ENCODE measurements at regions not wholly inside any gene's neighbourhood (a gene's known extent, or its start where the extent isn't known, plus 50 kb on each side); places are given as distances from the start of the nearest gene placed in this dataset.
A peak's percentile ranks its signal among the peaks of the same experiment; 100 is the strongest.

- DNase-seq (ENCODE audit: low read depth, low spot score): no peak
These were observed 542.0 kb upstream of the TENM3 start for GRCh38 chr4:181701214-181701613.

DNA sequence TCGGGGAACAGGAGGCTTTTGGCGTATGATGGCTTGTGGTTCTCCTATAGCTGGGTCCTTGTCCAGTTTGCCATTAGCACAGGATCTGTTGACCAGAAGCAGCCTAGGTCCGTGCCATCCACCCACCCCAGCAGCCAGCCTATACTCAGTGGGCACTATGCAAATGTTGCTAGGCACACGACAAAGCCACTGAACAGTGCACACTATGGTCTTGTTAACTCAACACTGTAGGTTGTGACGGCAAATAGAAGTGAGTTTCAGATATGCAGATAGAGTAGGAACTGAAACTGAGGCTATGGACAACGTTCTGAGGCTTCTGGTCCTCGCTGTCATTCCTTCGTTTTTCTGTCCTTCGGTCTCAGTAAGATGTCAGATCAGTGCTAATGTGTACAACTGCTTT is 541.3 kb upstream of the TENM3 start:
- no peak for DNase-seq (ENCODE audit: low read depth, low spot score)

GRCh38 chr4:181702864-181703495 is 540.2 kb upstream of the TENM3 start:
- DNase-seq (ENCODE audit: low read depth, low spot score): no peak

DNA sequence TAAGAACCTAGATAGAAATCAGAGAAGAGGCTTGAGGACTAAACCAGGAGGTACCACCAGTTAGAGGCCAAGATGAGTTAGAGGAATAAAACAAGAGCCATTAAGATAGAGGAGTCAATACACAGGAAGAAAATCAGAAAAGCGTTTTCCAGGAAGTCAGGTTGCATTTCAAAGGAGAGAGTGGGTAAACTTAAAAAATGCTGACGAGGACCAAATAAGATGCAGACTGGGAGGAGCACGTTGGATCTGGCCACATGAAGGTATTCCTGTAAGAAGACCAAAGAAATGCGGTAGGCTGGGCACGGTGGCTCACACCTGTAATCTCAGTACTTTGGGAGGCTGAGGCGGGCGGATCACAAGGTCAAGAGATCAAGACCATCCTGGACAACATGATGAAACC is 533.1 kb upstream of the TENM3 start:
- DNase-seq (ENCODE audit: low read depth, low spot score): no peak

GRCh38 chr4:181711387-181711786 is 531.8 kb upstream of the TENM3 start:
- DNase-seq (ENCODE audit: low read depth, low spot score): no peak

- DNase-seq (ENCODE audit: low read depth, low spot score): no peak
These were observed 514.8 kb upstream of the TENM3 start for GRCh38 chr4:181728305-181728966.

- no peak for DNase-seq (ENCODE audit: low read depth, low spot score)
These were observed 511.3 kb upstream of the TENM3 start for GRCh38 chr4:181731900-181732299.

GRCh38 chr4:181737744-181738143 is 505.5 kb upstream of the TENM3 start:
- no peak for DNase-seq (ENCODE audit: low read depth, low spot score)

DNA sequence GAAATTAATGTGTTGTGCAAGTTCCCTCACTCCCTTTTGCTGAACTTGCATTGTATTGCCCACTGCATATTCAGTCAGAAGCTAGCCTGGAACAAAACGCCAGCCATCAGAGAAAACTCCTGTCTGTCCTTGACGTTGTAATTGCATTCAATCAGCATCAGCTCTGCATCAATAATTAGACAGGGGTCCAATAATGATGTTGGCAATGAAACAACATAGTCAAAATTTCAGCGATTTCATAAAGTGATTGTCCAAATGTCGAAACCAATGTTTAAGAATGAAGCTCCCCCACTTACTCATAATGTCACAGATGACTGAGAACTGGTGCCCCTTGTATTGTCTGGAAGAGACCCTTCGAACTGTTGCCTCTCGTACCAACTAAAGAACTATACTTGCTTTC is 504.2 kb upstream of the TENM3 start:
- DNase-seq (ENCODE audit: low read depth, low spot score): no peak

DNA sequence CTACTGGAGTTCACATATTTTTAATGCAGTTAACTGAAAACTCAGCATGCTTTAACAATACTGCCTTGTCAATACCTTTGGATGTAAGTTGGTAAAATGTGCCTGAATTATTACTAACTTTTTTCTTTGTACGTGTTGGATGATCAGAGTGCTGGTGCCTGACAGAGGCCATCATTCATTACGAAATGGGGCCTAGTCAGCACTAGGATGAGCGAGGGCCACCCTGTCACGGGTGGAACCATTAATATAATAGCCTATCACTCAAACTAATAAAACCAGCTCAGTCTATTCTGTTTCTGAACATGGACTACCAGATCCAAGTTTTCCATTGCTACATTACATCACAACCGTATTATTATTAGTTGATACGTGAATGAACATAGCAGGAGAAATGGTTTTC is 501.7 kb upstream of the TENM3 start:
- no peak for DNase-seq (ENCODE audit: low read depth, low spot score)

DNA sequence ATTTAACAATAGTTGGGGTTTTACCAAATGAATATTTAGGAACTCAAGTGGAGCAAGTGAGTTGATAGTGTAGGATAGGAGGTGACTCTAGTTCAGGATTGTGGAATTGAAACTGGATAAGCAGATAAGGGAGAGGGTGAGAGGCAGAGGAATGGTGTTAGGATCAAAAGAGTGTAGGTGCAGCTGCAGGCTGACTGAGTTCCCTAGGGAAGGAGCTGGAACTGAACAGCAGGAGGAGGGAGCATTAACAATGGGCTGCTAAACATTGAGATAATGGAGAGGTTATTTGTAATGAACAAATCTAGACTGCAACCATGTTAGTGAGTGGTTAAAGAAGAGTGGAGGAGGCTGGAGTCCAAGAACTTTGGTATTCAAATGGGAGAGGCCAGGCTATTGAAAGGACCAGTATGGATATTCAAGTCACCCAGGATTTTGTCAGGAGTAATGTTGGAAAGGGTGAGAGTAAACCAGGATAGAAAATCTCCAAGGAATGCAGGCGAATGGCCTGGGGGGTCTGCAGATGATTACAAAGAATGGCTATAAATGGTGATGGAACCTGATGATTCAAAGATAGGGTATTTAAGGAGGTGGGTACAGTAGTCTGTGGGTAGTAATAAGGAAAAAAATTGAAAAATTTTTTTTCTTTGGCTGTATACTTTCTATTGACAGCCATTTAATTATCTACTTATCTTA is 497.1 kb upstream of the TENM3 start:
- DNase-seq (ENCODE audit: low read depth, low spot score): no peak

DNA sequence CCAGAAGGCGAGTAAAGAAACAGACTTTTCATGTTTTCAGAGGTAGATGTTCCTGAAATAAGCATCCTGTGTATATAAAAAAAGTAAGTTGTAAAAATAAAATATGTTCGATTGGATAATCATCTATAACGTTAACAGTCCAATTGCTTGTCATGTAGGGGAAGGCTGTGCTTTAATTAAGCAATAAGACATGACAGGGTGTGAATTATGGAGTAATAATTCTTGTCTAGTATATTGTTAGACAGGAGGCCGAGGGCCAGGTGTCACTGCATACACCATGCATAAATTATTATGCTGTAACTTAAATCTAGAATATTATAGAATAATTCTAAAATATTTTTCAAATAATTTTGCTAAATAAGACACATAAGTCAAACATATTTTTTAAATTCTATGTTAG is 494.6 kb upstream of the TENM3 start:
- DNase-seq (ENCODE audit: low read depth, low spot score): no peak

DNA sequence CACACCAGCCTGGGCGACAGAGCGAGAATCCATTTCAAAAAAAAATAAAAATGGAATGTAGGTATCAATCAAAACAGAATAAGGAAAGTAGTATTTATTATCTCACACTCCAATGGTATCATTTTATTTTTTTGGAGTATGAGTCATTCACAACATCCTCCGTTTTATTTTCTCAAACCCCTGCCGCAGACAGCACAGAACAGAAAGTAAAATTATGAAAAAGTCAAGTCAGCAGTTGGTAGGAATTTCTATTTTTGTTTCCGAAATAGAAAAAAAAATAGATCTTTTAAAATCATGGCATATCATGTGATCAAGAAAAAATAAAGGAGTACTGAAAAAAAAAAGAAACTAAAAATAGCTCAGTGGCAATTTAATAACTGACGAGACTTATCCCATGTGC is 490.7 kb upstream of the TENM3 start:
- DNase-seq (ENCODE audit: low read depth, low spot score): peak; percentile 63

- no peak for DNase-seq (ENCODE audit: low read depth, low spot score)
These were observed 490.0 kb upstream of the TENM3 start for GRCh38 chr4:181753207-181753606.

- no peak for DNase-seq (ENCODE audit: low read depth, low spot score)
These were observed 487.4 kb upstream of the TENM3 start for GRCh38 chr4:181755846-181756245.

- no peak for DNase-seq (ENCODE audit: low read depth, low spot score)
These were observed 486.6 kb upstream of the TENM3 start for GRCh38 chr4:181756451-181757095.

DNA sequence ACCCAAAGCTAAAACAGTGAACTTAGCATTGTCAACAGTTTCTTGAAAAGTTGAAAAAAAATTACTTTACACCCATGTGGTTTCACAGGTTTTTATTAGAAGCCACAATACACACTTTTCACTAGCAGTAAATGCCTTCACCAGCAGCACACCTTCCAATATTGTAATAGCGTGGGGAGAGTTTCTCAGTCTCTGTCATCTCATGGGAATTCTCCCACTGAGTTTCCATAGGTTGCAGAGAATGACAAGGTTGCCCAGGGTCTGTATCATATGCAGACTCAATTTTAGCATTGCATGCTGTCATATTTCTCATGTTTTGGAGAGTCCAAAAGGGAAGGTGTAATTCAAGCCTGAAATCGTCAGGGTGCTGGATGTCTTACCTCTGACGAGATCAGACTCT is 486.1 kb upstream of the TENM3 start:
- no peak for DNase-seq (ENCODE audit: low read depth, low spot score)

DNA sequence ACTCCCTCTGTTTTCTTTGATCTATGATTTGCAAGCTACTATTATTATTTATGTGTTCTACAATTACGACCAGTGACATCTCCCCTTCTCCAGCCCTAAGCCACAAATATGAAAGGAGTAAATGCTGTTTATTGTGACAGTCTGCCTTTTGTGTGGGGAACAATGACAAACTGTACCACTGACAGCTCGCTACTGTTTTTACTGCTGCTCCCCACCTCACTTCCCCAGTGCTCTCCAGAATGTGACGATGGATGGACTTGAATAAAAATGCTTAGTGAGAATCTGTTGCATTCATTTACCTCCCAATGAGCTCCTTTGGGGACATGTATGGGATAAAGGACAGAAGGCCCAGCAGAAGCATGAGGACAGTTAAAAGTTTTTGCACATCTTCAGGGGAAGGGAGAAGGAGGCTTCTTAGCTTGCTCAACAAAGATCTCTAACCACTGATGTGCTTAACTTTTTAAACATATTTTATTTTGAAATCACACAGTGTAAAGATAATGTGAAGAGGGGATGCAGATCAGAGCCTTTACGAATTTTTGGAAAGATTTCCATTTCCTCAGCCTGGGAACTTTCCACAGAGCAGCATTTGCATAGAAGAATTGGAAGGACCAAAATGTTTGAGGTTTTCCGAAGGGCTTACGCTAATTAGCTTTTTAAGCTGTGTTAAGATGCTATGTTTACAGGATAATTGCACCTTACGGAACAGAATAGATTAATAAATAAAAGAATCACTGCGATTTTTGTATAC is 485.1 kb upstream of the TENM3 start:
- no peak for DNase-seq (ENCODE audit: low read depth, low spot score)

DNA sequence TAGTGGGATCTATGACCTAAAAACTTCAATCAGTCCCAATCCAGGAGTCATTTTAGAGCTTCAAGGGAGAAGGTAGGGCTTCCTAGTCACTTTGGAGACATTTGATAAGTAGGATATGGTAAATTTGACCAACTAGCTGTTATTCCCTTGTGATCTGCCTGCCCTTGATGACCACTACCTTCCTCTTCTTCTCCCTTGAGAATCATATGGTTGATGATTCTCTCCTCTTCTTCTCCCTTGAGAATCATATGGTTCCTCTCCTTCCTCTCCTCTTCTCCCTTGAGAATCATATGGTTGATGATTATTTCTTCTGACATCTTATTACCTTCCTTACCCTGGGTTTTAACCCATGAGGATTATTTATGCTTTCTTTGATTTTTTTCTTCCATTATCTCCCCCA is 482.6 kb upstream of the TENM3 start:
- no peak for DNase-seq (ENCODE audit: low read depth, low spot score)

GRCh38 chr4:181761156-181761555 is 482.0 kb upstream of the TENM3 start:
- DNase-seq (ENCODE audit: low read depth, low spot score): no peak

- no peak for DNase-seq (ENCODE audit: low read depth, low spot score)
These were observed 477.1 kb upstream of the TENM3 start for GRCh38 chr4:181766061-181766548.

- DNase-seq (ENCODE audit: low read depth, low spot score): no peak
These were observed 472.2 kb upstream of the TENM3 start for GRCh38 chr4:181770971-181771370.
